ENCODE measurements at regions not wholly inside any gene's neighbourhood (a gene's known extent, or its start where the extent isn't known, plus 50 kb on each side); places are given as distances from the start of the nearest gene placed in this dataset.
"Not testable (repeated sequence)": the region's sequence is repeated elsewhere in the genome, so short reads cannot be mapped to it uniquely, and the experiment has no call there.

GRCh38 chr5:90096415-90097081, 313.0 kb downstream of the CETN3 start:
- no peak for TF ChIP-seq CTCF (IDR thresholded peaks at IDR 0.05)
- no peak for DNase-seq (ENCODE audit: low spot score)
- Histone ChIP-seq H3K27ac (no peak overlapping the region), H3K4me3 (no peak overlapping the region)

DNA sequence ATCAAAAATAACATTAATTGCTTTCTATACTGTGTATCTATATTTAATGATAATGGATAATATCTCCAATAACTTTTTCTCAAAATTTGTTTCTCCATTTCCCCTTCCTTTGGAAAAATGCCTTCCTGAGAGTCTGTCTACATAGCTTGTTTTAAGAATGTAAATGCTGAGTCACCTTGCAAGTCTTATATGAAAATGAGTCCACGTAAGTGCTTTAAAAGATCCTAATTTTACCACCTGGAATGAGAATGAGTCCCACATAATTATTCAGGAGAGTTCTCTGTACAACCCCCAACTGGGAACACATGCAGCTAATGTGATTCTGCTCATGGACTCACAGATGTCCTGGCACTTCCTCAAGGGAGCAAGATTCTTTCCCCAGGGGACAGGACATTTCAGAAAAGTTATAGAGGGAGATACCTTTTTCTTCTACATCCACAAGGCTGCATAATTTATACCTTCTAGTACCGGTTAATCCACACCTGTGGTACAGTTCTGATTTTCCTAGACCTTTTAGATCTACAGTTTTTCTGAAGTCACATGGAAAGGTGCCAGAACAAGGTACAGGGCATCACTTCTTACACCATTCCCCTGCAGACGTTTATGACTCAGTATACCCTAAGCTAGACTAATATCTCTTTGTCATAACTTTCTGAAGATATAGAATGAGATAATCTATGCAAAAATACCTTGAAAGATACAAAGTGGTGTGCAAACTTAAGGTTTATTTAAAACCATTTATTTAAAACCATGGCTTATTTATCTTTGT, 314.1 kb downstream of the CETN3 start:
- no peak overlapping the region for H3K4me3 ChIP-seq
- no peak overlapping the region for H3K27ac ChIP-seq
- DNase-seq (ENCODE audit: low spot score): no peak
- no peak for TF ChIP-seq CTCF (IDR thresholded peaks at IDR 0.05)

GRCh38 chr5:90093751-90094485, 315.6 kb downstream of the CETN3 start:
- Histone ChIP-seq H3K4me3 (no peak overlapping the region), H3K27ac (no peak overlapping the region)
- DNase-seq (ENCODE audit: low spot score): no peak
- TF ChIP-seq CTCF (IDR thresholded peaks at IDR 0.05): no peak

- no peak for TF ChIP-seq CTCF (IDR thresholded peaks at IDR 0.05)
- no peak for DNase-seq (ENCODE audit: low spot score)
- Histone ChIP-seq H3K27ac (no peak overlapping the region), H3K4me3 (no peak overlapping the region)
These were observed 316.8 kb downstream of the CETN3 start for GRCh38 chr5:90092734-90093133.

DNA sequence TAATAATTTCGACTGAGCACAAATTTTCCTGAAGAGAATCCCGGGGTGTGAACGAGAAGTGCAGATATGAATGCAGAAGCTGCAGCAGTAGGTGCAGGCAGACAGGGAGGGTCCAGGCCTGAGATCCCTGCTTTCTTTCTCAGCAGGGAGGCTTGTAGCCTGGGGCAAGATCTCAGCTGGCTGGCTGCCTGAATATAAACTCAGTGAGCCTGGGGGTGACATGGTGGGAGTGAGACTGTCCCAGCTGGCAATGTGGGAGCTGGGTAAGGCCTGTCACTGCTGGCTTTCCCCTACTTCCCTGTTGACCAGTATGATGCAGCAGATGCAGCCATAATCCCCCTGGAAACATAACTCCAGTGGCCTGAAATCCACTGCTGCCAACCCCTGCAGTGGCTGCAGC, 325.2 kb downstream of the CETN3 start:
- no peak for TF ChIP-seq CTCF (IDR thresholded peaks at IDR 0.05)
- no peak overlapping the region for H3K4me3 ChIP-seq
- no peak overlapping the region for H3K27ac ChIP-seq
- no peak for DNase-seq (ENCODE audit: low spot score)

DNA sequence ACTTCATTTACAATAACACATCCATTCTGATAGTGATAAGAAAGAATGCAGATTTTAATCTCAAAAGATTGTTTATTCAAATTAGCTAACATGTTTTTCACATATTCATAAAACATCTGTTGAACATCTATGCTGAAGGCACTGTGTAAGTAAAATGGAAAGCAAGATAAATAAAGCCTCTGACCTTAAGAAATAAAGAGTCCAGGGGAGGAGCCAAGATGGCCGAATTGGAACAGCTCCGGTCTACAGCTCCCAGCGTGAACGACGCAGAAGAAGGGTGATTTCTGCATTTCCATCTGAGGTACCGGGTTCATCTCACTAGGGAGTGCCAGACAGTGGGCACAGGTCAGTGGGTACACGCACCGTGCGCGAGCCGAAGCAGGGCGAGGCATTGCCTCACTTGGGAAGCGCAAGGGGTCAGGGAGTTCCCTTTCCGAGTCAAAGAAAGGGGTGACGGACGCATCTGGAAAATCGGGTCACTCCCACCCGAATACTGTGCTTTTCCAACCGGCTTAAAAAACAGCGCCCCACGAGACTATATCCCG, 336.5 kb downstream of the CETN3 start:
- H3K27ac ChIP-seq; DNase-seq (ENCODE audit: low spot score); H3K4me3 ChIP-seq: not testable (repeated sequence)

GRCh38 chr5:90071656-90072055, 337.9 kb downstream of the CETN3 start:
- H3K27ac ChIP-seq: no peak overlapping the region
- no peak for TF ChIP-seq CTCF (IDR thresholded peaks at IDR 0.05)

More at GRCh38 chr5:90071656-90072055, 337.9 kb downstream of the CETN3 start:
- no peak overlapping the region for H3K4me3 ChIP-seq
- DNase-seq (ENCODE audit: low spot score): no peak
